Pancreas (tissue), 10 donors: ENCODE measurements at regions not wholly inside any gene's neighbourhood (a gene's known extent, or its start where the extent isn't known, plus 50 kb on each side); places are given as distances from the start of the nearest gene placed in this dataset.

Source experiments
- ATAC-seq, 4 donors: fragments of 200-7000 bp; cut with Tn5 transposase; one replicate each; pipeline versions ENCODE4 v1.8.0 to v1.9.1; 2020; ENCODE audit warnings: mild to moderate bottlenecking in 4 of 4, moderate library complexity in 4 of 4
- DNase-seq, 6 donors: peaks; one replicate each; pipeline ENCODE4 v3.0.0-alpha.2; 2020
- FAIRE-seq: peaks from 2 replicates; lab custom pipeline; 2012; peaks lifted over from hg19 to GRCh38; lab: Jason Lieb, UNC
- H3K27ac ChIP-seq, 4 donors: fragments of 200-600 bp; sonication (generic); 1 replicate in 3 of 4; 2 replicates in 1 of 4; pipeline versions ENCODE4 v1.5.0 to v1.8.0; 2020
- H3K27me3 ChIP-seq, 4 donors: fragments of 200-600 bp; one replicate each; pipeline ENCODE4 v1.8.0; 2021
- H3K36me3 ChIP-seq, 3 donors: fragments of 200-600 bp; sonication (generic) in 1 of 3; one replicate each; pipeline versions ENCODE4 v1.5.0 to v1.8.0; 2020 to 2021
- H3K4me1 ChIP-seq, 3 donors: fragments of 200-600 bp; one replicate each; pipeline ENCODE4 v1.8.0; 2021
- H3K4me3 ChIP-seq, 4 donors: fragments of 200-600 bp; sonication (generic) in 2 of 4; one replicate each; pipeline versions ENCODE4 v1.5.0 to v1.8.0; 2020 to 2021
- H3K9me3 ChIP-seq, 4 donors: fragments of 200-600 bp; one replicate each; pipeline ENCODE4 v1.8.0; 2021
- CTCF ChIP-seq, 4 donors: fragments of 200-600 bp; sonication (generic) in 3 of 4; IDR thresholded peaks; one replicate each; pipeline versions ENCODE4 v1.5.0 to v1.8.0; 2021; ENCODE audit warnings: antibody characterized with exemption in 4 of 4
- WGBS, 2 donors: extraction: QIAGEN DNeasy Blood & Tissue Kit; methylation state at CpG; one replicate each; pipeline ENCODE4 v1.1.7; 2013; 5-methylcytosine and 5-hydroxymethylcytosine counted together
- intact Hi-C, 3 donors: fragments of 100-400 bp; cut with DNase I; formaldehyde crosslinking; loops; one replicate each; pipeline versions ENCODE4 v1.11.1 to v1.14.2; 2022
- donor health status: healthy with polysubstance abuse.
- donor health status: DM: no; HTN: no; CAD: no; lungs with moderate emphysema.
- donor health status: DM: no; HTN: no; CAD: no.
- donor health status: control.
- donor health status: control.
- donor health status: Bipolar disorder and iron deficiency.
- donor health status: DM: yes; HTN: yes; CAD: no.
- donor health status: DM: no; HTN: no; CAD: no.
- donor health status: DM: no; HTN: no; CAD: no.
- donor health status: DM: yes; HTN: yes; CAD: no.

DNA sequence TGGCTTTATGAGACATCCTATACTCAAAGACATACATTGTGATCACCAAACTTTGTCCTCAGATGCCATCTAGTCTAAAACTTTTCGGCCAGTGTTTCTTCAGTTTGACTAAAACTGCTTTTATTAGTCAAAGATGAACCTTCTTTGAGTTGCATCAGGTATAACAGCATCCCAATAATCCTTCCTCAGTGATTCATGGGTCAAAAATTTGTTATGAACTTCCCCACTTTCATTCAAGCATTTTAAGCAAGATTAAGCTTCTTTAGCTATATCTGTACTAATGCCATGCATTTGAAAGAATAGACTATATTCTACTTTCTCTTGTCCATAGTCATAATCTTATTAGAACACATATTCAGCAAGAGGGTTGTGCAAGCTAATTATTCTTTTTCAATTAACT is 1070.4 kb upstream of the ADGRL3 start:
- Histone ChIP-seq H3K36me3 (no peaks in the 10 kb centered on the region), H3K9me3 (no peaks in the 10 kb centered on the region), H3K27me3 (no peaks in the 10 kb centered on the region), H3K4me1 (no peaks in the 10 kb centered on the region), H3K27ac (no peak overlapping the region), H3K4me3 (no peak overlapping the region)
- TF ChIP-seq CTCF (IDR thresholded peaks at IDR 0.05): no peak
- intact Hi-C loops: no loop called here
- ATAC-seq: no peak
- DNase-seq: no peak
- WGBS, 2 donors: 20 to 42% methylated on average over 1 of the region's 1 CpG
- no peak for FAIRE-seq

DNA sequence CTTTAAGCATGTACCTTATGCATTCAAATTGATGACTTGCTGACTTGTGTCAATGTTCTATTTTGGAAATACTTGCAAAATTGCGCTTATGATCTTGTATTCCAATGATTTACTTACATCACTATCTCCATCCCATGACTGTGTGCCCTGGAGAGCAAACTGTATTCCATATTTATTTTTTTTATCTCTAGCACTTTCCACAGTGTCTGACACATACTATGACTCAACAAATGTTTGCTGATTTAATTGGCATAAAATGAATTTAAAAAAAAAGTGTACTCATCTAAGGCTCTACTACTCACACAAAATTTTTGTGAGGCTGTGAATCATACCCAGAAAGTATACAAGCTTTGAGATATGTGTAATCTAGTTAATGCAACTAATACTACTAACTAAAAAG is 1066.8 kb upstream of the ADGRL3 start:
- ATAC-seq: no peak
- intact Hi-C loops: no loop called here
- no peaks in the 10 kb centered on the region for H3K27me3 ChIP-seq
- H3K27ac ChIP-seq: no peak overlapping the region
- no peak for DNase-seq
- no peak for TF ChIP-seq CTCF (IDR thresholded peaks at IDR 0.05)
- H3K4me3 ChIP-seq: no peak overlapping the region
- no peaks in the 10 kb centered on the region for H3K36me3 ChIP-seq
- H3K4me1 ChIP-seq: no peaks in the 10 kb centered on the region
- FAIRE-seq: no peak
- WGBS, 2 donors: 58 to 81% methylated on average over 1 of the region's 1 CpG
- H3K9me3 ChIP-seq: no peaks in the 10 kb centered on the region

- DNase-seq (no peak), ATAC-seq (no peak), FAIRE-seq (no peak)
- 71 to 79% methylated on average over 7 of the region's 7 CpGs for WGBS, 2 donors
- intact Hi-C loops: no loop called here
- H3K9me3 ChIP-seq: no peaks in the 10 kb centered on the region
- no peak overlapping the region for H3K4me3 ChIP-seq
- H3K4me1 ChIP-seq: no peaks in the 10 kb centered on the region
- H3K36me3 ChIP-seq: no peaks in the 10 kb centered on the region
- TF ChIP-seq CTCF (IDR thresholded peaks at IDR 0.05): no peak
- H3K27me3 ChIP-seq: no peaks in the 10 kb centered on the region
- no peak overlapping the region for H3K27ac ChIP-seq
Measured at GRCh38 chr4:60134099-60134498, 1066.0 kb upstream of the ADGRL3 start.

GRCh38 chr4:60155088-60155487 is 1045.0 kb upstream of the ADGRL3 start:
- no peak overlapping the region for H3K4me3 ChIP-seq
- H3K36me3 ChIP-seq: no peaks in the 10 kb centered on the region
- no peaks in the 10 kb centered on the region for H3K27me3 ChIP-seq
- ATAC-seq: no peak
- TF ChIP-seq CTCF (IDR thresholded peaks at IDR 0.05): no peak
- H3K9me3 ChIP-seq: no peaks in the 10 kb centered on the region
- WGBS, 2 donors: 59% methylated on average over 5 of the region's 5 CpGs
- no peak for DNase-seq
- no peaks in the 10 kb centered on the region for H3K4me1 ChIP-seq
- intact Hi-C loops: no loop called here
- no peak for FAIRE-seq
- no peak overlapping the region for H3K27ac ChIP-seq

DNA sequence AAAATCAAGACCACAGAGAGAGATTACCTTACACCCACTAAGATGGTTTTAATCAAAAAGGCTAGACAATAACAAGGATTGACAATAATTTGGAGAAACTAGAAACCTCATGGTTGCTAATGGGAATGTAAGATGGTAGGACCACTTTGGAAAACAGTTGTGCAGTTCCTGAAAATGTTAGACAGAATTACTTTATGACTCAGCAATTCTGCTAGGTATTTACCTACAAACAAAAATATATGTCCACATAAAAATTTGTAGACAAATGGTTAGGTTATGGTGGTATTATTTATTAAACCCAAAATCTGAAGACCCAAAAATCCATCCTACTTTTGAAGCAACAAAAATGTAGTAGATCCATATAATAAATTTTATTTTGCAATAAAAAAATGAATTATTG is 1027.0 kb upstream of the ADGRL3 start:
- Histone ChIP-seq H3K27me3 (no peaks in the 10 kb centered on the region), H3K4me3 (no peak overlapping the region), H3K27ac (no peak overlapping the region), H3K36me3 (no peaks in the 10 kb centered on the region), H3K9me3 (no peaks in the 10 kb centered on the region), H3K4me1 (no peaks in the 10 kb centered on the region)
- intact Hi-C loops: no loop called here
- no peak for TF ChIP-seq CTCF (IDR thresholded peaks at IDR 0.05)
- ATAC-seq (no peak), FAIRE-seq (no peak), DNase-seq (no peak)
